Adrenal gland (tissue), 5 donors: ENCODE measurements at regions not wholly inside any gene's neighbourhood (a gene's known extent, or its start where the extent isn't known, plus 50 kb on each side); places are given as distances from the start of the nearest gene placed in this dataset.

Experiments
- POLR2A ChIP-seq, 2 donors: fragments of 450-650 bp; IDR thresholded peaks; one replicate each; pipeline ENCODE4 v1.6.1; 2017; ENCODE audit warnings: antibody characterized with exemption in 2 of 2, mild to moderate bottlenecking in 2 of 2, moderate library complexity in 1 of 2
- TF ChIP-seq, protein P1 (sequence below), 6 experiments: fragments of 450-650 bp in 4 of 6; fragments of 200-600 bp in 2 of 6; sonication (generic) in 1 of 6; IDR thresholded peaks; 1 replicate in 5 of 6; 2 replicates in 1 of 6; pipeline versions ENCODE4 v1.5.1 to v1.8.0; 2016 to 2021; ENCODE audit warnings: antibody characterized with exemption in 6 of 6, mild to moderate bottlenecking in 2 of 6, moderate library complexity in 1 of 6
- donor health status: DM: no; HTN: no; CAD: no.

DNA sequence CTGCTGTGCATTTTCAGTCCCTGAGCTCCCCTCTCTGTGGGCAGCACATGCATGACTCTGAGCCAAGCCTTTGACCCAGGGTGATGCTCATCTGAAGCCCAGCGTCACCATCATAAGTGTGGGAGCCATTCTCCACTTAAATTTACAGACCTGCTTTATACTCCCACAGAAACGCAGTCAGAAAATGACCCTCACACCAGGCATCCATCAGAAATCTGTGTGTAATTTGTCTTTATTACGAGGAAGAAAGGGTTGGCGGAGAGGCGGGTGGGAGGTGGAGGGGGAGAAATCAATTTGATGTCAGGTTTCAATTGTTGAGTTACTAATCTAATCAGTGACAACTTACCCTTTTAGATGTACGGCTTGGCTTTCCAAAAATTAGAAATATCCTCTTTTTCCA lies 353.6 kb downstream of the MAFB start:
- TF ChIP-seq, protein P1, sequence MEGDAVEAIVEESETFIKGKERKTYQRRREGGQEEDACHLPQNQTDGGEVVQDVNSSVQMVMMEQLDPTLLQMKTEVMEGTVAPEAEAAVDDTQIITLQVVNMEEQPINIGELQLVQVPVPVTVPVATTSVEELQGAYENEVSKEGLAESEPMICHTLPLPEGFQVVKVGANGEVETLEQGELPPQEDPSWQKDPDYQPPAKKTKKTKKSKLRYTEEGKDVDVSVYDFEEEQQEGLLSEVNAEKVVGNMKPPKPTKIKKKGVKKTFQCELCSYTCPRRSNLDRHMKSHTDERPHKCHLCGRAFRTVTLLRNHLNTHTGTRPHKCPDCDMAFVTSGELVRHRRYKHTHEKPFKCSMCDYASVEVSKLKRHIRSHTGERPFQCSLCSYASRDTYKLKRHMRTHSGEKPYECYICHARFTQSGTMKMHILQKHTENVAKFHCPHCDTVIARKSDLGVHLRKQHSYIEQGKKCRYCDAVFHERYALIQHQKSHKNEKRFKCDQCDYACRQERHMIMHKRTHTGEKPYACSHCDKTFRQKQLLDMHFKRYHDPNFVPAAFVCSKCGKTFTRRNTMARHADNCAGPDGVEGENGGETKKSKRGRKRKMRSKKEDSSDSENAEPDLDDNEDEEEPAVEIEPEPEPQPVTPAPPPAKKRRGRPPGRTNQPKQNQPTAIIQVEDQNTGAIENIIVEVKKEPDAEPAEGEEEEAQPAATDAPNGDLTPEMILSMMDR (IDR thresholded peaks at IDR 0.05) = no peak
- no peak for TF ChIP-seq POLR2A (IDR thresholded peaks at IDR 0.05)
